ENCODE measurements at regions not wholly inside any gene's neighbourhood (a gene's known extent, or its start where the extent isn't known, plus 50 kb on each side); places are given as distances from the start of the nearest gene placed in this dataset.

GRCh38 chrX:93580634-93581033, 92.7 kb downstream of the NAP1L3 start:
- Histone ChIP-seq H3K4me1 (ENCODE audit: insufficient read depth, low read length) (no peaks in the 10 kb centered on the region), H3K9me3 (ENCODE audit: control insufficient read depth, low read depth, low read length) (no peaks in the 10 kb centered on the region), H3K23me2 (ENCODE audit: insufficient read length, low read depth, low read length, poor library complexity, severe bottlenecking) (no peaks in the 10 kb centered on the region), H3K14ac (ENCODE audit: insufficient read depth, low read length) (no peak overlapping the region), H4K91ac (ENCODE audit: insufficient read length, low read depth, low read length) (no peak overlapping the region), H2AK5ac (ENCODE audit: insufficient read length, low read length) (no peak overlapping the region), H4K5ac (ENCODE audit: insufficient read length, low read depth, low read length) (no peak overlapping the region), H2AFZ (ENCODE audit: low read length) (no peak overlapping the region), H3K79me1 (ENCODE audit: insufficient read depth, low read depth, low read length, poor library complexity, severe bottlenecking) (no peaks in the 10 kb centered on the region), H3K18ac (ENCODE audit: insufficient read length, low read depth, low read length) (no peak overlapping the region), H4K20me1 (ENCODE audit: control insufficient read depth, insufficient read depth, insufficient read length) (no peaks in the 10 kb centered on the region), H3K9ac (ENCODE audit: extremely low read depth, insufficient read length, low read length) (no peak overlapping the region), H2BK5ac (ENCODE audit: insufficient read length, low read length) (no peak overlapping the region), H2BK15ac (ENCODE audit: low read depth, low read length) (no peak overlapping the region), H2BK12ac (ENCODE audit: insufficient read length, low read depth, low read length) (no peak overlapping the region), H3K4me2 (ENCODE audit: insufficient read depth, insufficient read length, low read length) (no peak overlapping the region), H3K4ac (ENCODE audit: low read depth, low read length) (no peak overlapping the region), H3K79me2 (ENCODE audit: insufficient read depth, low read length) (no peaks in the 10 kb centered on the region), H3K56ac (ENCODE audit: insufficient read length, low read depth, low read length) (no peak overlapping the region), H3K23ac (ENCODE audit: insufficient read length, low read depth, low read length) (no peak overlapping the region), H3K27ac (ENCODE audit: insufficient read length, low read depth, low read length) (no peak overlapping the region), H2BK20ac (ENCODE audit: low read depth, low read length, poor library complexity, severe bottlenecking) (no peak overlapping the region), H3K27me3 (ENCODE audit: insufficient read depth, low read length) (no peaks in the 10 kb centered on the region), H2BK120ac (ENCODE audit: low read depth, low read length, poor library complexity, severe bottlenecking) (no peak overlapping the region), H4K8ac (replicated peaks; ENCODE audit: insufficient read length, low read depth, low read length) (no peak overlapping the region), H3T11ph (ENCODE audit: low read length) (no peak overlapping the region)
- no peak for TF ChIP-seq CTCF (conservative IDR thresholded peaks at IDR 0.05)
- WGBS (ENCODE audit: extremely low coverage, insufficient read length, low lambda C conversion rate) = no CpG with 5 or more reads among the region's 5 CpGs
- no peaks in the 10 kb centered on the region for H3K27me3 Mint-ChIP-seq (ENCODE audit: low read depth)
- H3K36me3 Mint-ChIP-seq (ENCODE audit: insufficient read depth in 1 of 3, low read depth in 3 of 3) = peaks cover 2 to 22% (median 4%) of the 10 kb centered on the region in 3 experiments; a peak in 5 of 7 replicates
- H3K27ac Mint-ChIP-seq = no peak overlapping the region
- no peaks in the 10 kb centered on the region for H3K4me1 Mint-ChIP-seq
- H3K4me3 Mint-ChIP-seq = no peak overlapping the region
- no peak for DNase-seq
- peaks cover 3 to 5% of the 10 kb centered on the region in 2 experiments; a peak in 3 of 5 replicates for H3K9me3 Mint-ChIP-seq
